Lung (tissue), 11 donors: ENCODE measurements at regions not wholly inside any gene's neighbourhood (a gene's known extent, or its start where the extent isn't known, plus 50 kb on each side); places are given as distances from the start of the nearest gene placed in this dataset.

Source experiments
- ATAC-seq: fragments of 200-7000 bp; cut with Tn5 transposase; one replicate; pipeline ENCODE4 v1.9.1; 2020; ENCODE audit warnings: moderate number of reproducible peaks; ENCODE audit not compliant: insufficient read depth, low FRiP score
- DNase-seq, 3 donors: peaks; one replicate each; pipeline ENCODE4 v3.0.0-alpha.2; 2013 to 2017
- H3K27ac ChIP-seq, 2 donors: one replicate each; pipeline ENCODE4 v1.5.1; 2013; ENCODE audit warnings: mild to moderate bottlenecking in 2 of 2, moderate library complexity in 2 of 2, control low read depth in 1 of 2, inconsistent platforms in 1 of 2, low read depth in 1 of 2, low read length in 1 of 2
- H3K27me3 ChIP-seq, 3 donors: one replicate each; pipeline ENCODE4 v1.5.1; 2013; ENCODE audit warnings: low read length in 2 of 3; ENCODE audit not compliant: control insufficient read depth in 3 of 3, insufficient read depth in 3 of 3
- H3K36me3 ChIP-seq, 4 donors: one replicate each; pipeline ENCODE4 v1.5.1; 2013; ENCODE audit warnings: low read length in 4 of 4, mild to moderate bottlenecking in 1 of 4, moderate library complexity in 1 of 4; ENCODE audit not compliant: control insufficient read depth in 4 of 4, insufficient read depth in 4 of 4
- H3K4me1 ChIP-seq, 5 donors: one replicate each; pipeline ENCODE4 v1.5.1; 2013; ENCODE audit warnings: low read length in 5 of 5, mild to moderate bottlenecking in 2 of 5, moderate library complexity in 1 of 5; ENCODE audit not compliant: control insufficient read depth in 5 of 5, insufficient read depth in 5 of 5
- H3K4me3 ChIP-seq: one replicate; pipeline ENCODE4 v1.5.1; 2013; ENCODE audit warnings: mild to moderate bottlenecking, control low read depth, moderate library complexity
- H3K9ac ChIP-seq, 2 donors: one replicate each; pipeline ENCODE4 v1.5.1; 2013; ENCODE audit warnings: low read length in 2 of 2, control low read depth in 1 of 2; ENCODE audit not compliant: insufficient read depth in 1 of 2
- H3K9me3 ChIP-seq, 4 donors: one replicate each; pipeline ENCODE4 v1.5.1; 2013; ENCODE audit warnings: low read length in 3 of 4, mild to moderate bottlenecking in 1 of 4, moderate library complexity in 1 of 4; ENCODE audit not compliant: control insufficient read depth in 4 of 4, insufficient read depth in 3 of 4
- WGBS, 2 donors: extraction: QIAGEN DNeasy Blood & Tissue Kit; methylation state at CpG; one replicate each; pipeline ENCODE4 v1.1.7; 2013; 5-methylcytosine and 5-hydroxymethylcytosine counted together
- TF ChIP-seq, protein P1 (sequence below): IDR thresholded peaks from 2 replicates; pipeline ENCODE4 v1.5.1; 2012; ENCODE audit warnings: mild to moderate bottlenecking; ENCODE audit errors: control extremely low read depth, extremely low read depth
- donor health status: control.
- donor health status: control.
- donor health status: Bipolar disorder and iron deficiency.
- donor health status: healthy.
- donor health status: DM: yes; HTN: yes; CAD: no.

DNA sequence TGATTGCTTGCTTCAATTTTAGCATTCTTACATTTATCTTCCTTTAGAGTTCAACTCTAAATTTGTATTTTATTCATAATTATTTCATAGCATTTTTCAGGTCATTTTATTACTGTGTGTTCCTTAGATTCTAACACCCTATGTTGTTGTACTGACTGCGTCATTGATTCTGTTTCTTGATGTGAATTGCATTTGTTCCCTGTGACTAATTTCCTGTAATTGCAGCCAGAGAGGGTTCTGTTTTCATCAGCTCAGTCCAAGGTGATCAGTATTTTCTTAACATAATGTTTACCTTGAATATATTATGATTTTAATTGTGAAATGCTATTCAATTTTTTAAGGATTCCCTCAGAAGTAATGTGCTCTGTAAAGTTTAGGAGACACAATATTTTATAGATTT, 970.2 kb upstream of the PIK3C3 start:
- Histone ChIP-seq H3K9me3 (no peaks in the 10 kb centered on the region), H3K36me3 (no peaks in the 10 kb centered on the region), H3K4me3 (no peak overlapping the region), H3K9ac (no peak overlapping the region), H3K27me3 (no peaks in the 10 kb centered on the region), H3K4me1 (no peaks in the 10 kb centered on the region), H3K27ac (no peak overlapping the region)
- TF ChIP-seq, protein P1, sequence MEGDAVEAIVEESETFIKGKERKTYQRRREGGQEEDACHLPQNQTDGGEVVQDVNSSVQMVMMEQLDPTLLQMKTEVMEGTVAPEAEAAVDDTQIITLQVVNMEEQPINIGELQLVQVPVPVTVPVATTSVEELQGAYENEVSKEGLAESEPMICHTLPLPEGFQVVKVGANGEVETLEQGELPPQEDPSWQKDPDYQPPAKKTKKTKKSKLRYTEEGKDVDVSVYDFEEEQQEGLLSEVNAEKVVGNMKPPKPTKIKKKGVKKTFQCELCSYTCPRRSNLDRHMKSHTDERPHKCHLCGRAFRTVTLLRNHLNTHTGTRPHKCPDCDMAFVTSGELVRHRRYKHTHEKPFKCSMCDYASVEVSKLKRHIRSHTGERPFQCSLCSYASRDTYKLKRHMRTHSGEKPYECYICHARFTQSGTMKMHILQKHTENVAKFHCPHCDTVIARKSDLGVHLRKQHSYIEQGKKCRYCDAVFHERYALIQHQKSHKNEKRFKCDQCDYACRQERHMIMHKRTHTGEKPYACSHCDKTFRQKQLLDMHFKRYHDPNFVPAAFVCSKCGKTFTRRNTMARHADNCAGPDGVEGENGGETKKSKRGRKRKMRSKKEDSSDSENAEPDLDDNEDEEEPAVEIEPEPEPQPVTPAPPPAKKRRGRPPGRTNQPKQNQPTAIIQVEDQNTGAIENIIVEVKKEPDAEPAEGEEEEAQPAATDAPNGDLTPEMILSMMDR: no peak
- no peak for ATAC-seq
- DNase-seq: no peak
- 84 to 96% methylated on average over 1 of the region's 1 CpG for WGBS, 2 donors

DNA sequence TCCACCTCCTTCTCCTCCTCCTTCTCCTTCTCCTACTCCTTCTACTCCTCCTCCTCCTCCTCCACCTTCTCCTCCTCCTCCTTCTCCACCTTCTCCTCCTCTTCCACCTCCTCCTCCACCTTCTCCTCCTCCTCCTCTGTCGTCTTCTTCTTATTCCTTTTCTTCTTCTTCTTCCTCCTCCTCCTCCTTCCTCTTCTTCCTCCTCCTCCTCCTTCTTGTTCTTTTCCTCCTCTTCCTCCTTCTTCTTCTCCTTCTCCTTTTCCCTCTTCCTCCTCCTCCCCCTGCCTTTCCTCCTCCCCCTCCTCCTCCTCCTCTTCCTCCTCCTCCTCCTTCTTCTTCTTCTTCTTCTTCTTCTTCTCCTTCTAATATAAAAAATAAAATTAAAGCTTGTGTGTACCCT, 971.2 kb upstream of the PIK3C3 start:
- no peaks in the 10 kb centered on the region for H3K27me3 ChIP-seq
- no peak overlapping the region for H3K9ac ChIP-seq
- no peak for ATAC-seq
- H3K9me3 ChIP-seq: no peaks in the 10 kb centered on the region
- no peaks in the 10 kb centered on the region for H3K36me3 ChIP-seq
- H3K27ac ChIP-seq: no peak overlapping the region
- no peak for DNase-seq
- 71 to 86% methylated on average over 1 of the region's 1 CpG for WGBS, 2 donors
- TF ChIP-seq, protein P1: no peak
- no peak overlapping the region for H3K4me3 ChIP-seq
- H3K4me1 ChIP-seq: no peaks in the 10 kb centered on the region

DNA sequence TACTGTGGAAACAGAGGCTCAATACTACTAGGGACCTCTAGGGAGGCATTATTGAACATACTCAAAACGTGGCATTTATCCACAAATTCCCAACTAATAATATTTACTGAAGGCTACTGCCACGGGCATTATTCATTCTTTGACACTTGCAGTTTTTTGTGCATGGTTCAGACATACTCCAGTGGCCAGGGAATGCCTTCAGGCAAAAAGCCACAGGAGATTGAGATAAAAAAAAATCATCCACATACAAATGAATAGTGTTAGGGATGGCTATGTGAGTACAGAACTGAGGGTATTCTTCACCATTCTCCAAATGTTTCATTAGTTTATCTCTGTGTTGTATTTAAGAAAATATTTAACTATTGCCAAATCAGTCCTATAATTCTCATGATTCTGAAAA, 974.9 kb upstream of the PIK3C3 start:
- Histone ChIP-seq H3K36me3 (no peaks in the 10 kb centered on the region), H3K4me1 (no peaks in the 10 kb centered on the region), H3K4me3 (no peak overlapping the region), H3K9me3 (peaks cover 0 to 2% (median 0%) of the 10 kb centered on the region in 4 donors), H3K27ac (no peak overlapping the region), H3K27me3 (no peaks in the 10 kb centered on the region), H3K9ac (no peak overlapping the region)
- DNase-seq (no peak), ATAC-seq (no peak)
- 27 to 29% methylated on average over 2 of the region's 2 CpGs for WGBS, 2 donors
- TF ChIP-seq, protein P1: no peak

DNA sequence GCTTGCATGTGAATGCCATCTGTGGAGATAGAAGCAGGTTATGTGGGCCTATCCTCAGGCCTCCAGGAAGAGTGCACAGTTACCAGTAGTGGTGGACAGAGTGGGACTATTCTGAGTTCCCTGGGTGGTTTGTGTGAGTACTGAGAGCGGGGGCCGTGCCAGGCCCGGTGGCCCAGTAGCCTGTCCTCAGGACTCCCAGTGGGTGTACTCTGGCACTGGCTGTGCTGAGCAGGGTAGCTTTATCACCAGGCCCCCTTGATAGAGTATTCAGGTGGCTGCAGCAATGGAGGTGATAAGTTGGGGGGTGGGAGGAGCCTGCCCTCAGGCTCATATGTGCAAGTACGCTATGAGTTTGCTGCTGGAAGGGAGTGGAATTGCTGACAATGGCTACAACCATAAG, 979.0 kb upstream of the PIK3C3 start:
- Histone ChIP-seq H3K9ac (no peak overlapping the region), H3K4me1 (no peaks in the 10 kb centered on the region), H3K27me3 (no peaks in the 10 kb centered on the region), H3K36me3 (no peaks in the 10 kb centered on the region), H3K27ac (no peak overlapping the region), H3K9me3 (peaks cover 0 to 2% (median 0%) of the 10 kb centered on the region in 4 donors), H3K4me3 (no peak overlapping the region)
- TF ChIP-seq, protein P1: no peak
- no peak for ATAC-seq
- WGBS, 2 donors: 95 to 96% methylated on average over 4 of the region's 4 CpGs
- DNase-seq: no peak
